ENCODE measurements at regions not wholly inside any gene's neighbourhood (a gene's known extent, or its start where the extent isn't known, plus 50 kb on each side); places are given as distances from the start of the nearest gene placed in this dataset.
"Not testable (repeated sequence)": the region's sequence is repeated elsewhere in the genome, so short reads cannot be mapped to it uniquely, and the experiment has no call there.

DNA sequence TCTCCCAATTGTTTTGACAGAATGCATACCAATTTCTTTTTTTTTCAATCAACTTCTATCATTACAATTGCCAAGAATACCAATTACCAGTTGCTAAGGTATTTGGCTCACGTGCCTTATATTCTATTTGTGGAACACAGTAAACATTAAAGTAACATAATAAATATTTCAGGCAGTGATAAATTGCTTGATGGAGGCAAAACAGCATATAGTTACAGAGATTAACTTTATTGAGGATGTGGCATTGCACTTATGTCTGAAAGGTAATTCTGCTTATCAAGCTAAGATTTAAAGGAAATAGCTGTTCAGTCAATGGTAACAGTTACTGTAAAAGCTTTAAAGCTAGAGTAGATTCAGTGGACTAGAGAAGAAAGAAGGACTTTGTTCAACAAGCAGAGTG is 1107.8 kb downstream of the FSCB start:
- Histone ChIP-seq H3K4me2 (no peak overlapping the region), H3K27ac (no peak overlapping the region), H3K27me3 (ENCODE audit: insufficient read depth, low read depth) (no peaks in the 10 kb centered on the region), H2AFZ (ENCODE audit: low read depth) (no peak overlapping the region), H3K4me1 (ENCODE audit: low read depth, poor library complexity, severe bottlenecking) (no peaks in the 10 kb centered on the region), H3K36me3 (ENCODE audit: insufficient read depth) (no peaks in the 10 kb centered on the region), H3K4me3 (IDR thresholded peaks at IDR 0.05; ENCODE audit: insufficient read depth, low read depth, low read length) (no peak overlapping the region), H3K9ac (no peak overlapping the region), H4K20me1 (ENCODE audit: insufficient read depth) (no peaks in the 10 kb centered on the region), H3K79me2 (ENCODE audit: insufficient read depth, low read depth) (no peaks in the 10 kb centered on the region)
- TF ChIP-seq, protein P1, sequence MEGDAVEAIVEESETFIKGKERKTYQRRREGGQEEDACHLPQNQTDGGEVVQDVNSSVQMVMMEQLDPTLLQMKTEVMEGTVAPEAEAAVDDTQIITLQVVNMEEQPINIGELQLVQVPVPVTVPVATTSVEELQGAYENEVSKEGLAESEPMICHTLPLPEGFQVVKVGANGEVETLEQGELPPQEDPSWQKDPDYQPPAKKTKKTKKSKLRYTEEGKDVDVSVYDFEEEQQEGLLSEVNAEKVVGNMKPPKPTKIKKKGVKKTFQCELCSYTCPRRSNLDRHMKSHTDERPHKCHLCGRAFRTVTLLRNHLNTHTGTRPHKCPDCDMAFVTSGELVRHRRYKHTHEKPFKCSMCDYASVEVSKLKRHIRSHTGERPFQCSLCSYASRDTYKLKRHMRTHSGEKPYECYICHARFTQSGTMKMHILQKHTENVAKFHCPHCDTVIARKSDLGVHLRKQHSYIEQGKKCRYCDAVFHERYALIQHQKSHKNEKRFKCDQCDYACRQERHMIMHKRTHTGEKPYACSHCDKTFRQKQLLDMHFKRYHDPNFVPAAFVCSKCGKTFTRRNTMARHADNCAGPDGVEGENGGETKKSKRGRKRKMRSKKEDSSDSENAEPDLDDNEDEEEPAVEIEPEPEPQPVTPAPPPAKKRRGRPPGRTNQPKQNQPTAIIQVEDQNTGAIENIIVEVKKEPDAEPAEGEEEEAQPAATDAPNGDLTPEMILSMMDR (conservative IDR thresholded peaks at IDR 0.05; ENCODE audit: low read depth, low read length) = no peak

DNA sequence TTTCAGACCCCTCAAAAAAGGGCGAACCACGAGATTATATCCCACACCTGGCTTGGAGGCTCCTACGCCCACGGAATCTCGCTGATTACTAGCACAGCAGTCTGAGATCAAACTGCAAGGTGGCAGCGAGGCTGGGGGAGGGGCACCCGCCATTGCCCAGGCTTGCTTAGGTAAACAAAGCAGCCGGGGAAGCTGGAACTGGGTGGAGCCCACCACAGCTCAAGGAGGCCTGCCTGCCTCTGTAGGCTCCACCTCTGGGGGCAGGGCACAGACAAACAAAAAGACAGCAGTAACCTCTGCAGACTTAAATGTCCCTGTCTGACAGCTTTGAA is 1136.6 kb downstream of the FSCB start:
- H4K20me1 ChIP-seq (ENCODE audit: insufficient read depth); H3K79me2 ChIP-seq (ENCODE audit: insufficient read depth, low read depth); H3K4me1 ChIP-seq (ENCODE audit: low read depth, poor library complexity, severe bottlenecking); H3K9ac ChIP-seq; H2AFZ ChIP-seq (ENCODE audit: low read depth); H3K27ac ChIP-seq; H3K36me3 ChIP-seq (ENCODE audit: insufficient read depth); H3K4me2 ChIP-seq; H3K27me3 ChIP-seq (ENCODE audit: insufficient read depth, low read depth); H3K4me3 ChIP-seq (IDR thresholded peaks at IDR 0.05; ENCODE audit: insufficient read depth, low read depth, low read length): not testable (repeated sequence)

DNA sequence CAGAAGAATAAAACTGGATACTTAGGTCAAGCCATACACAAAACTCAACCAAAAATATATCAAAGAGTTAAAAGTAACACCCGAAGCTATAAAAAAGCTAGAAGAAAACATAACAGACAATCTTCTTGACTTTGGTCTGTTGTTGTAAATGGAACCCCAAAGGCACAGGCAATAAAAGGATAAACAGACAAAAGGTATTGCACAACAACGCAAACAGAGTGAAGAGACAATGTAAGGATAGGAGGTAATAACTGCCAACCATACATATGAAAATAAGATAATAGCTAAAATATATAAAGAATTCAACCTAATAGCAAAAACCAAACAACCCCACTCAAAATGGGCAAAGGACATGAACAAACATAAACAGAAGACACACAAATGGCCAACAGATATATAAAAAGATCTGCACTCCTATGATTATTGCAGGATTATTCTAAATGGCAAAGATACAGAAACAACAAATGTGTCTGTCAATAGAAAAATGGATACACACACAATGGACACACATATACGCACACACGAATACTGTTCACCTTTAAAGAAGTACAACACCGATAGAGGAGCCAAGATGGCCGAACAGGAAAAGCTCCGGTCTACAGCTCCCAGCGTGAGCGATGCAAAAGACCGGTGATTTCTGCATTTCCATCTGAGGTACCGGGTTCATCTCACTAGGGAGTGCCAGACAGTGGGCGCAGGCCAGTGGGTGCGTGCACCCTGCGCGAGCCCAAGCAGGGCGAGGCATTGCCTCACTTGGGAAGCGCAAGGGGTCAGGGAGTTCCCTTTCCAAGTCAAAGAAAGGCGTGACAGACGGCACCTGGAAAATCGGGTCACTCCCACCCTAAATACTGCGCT is 1137.1 kb downstream of the FSCB start:
- Histone ChIP-seq H3K4me2 (no peak overlapping the region), H2AFZ (ENCODE audit: low read depth) (no peak overlapping the region), H3K4me1 (ENCODE audit: low read depth, poor library complexity, severe bottlenecking) (no peaks in the 10 kb centered on the region), H3K27me3 (ENCODE audit: insufficient read depth, low read depth) (no peaks in the 10 kb centered on the region), H3K27ac (no peak overlapping the region), H3K9ac (no peak overlapping the region), H3K36me3 (ENCODE audit: insufficient read depth) (no peaks in the 10 kb centered on the region), H3K4me3 (IDR thresholded peaks at IDR 0.05; ENCODE audit: insufficient read depth, low read depth, low read length) (no peak overlapping the region), H3K79me2 (ENCODE audit: insufficient read depth, low read depth) (no peaks in the 10 kb centered on the region), H4K20me1 (ENCODE audit: insufficient read depth) (no peaks in the 10 kb centered on the region)
- TF ChIP-seq, protein P1 (conservative IDR thresholded peaks at IDR 0.05; ENCODE audit: low read depth, low read length) = no peak

DNA sequence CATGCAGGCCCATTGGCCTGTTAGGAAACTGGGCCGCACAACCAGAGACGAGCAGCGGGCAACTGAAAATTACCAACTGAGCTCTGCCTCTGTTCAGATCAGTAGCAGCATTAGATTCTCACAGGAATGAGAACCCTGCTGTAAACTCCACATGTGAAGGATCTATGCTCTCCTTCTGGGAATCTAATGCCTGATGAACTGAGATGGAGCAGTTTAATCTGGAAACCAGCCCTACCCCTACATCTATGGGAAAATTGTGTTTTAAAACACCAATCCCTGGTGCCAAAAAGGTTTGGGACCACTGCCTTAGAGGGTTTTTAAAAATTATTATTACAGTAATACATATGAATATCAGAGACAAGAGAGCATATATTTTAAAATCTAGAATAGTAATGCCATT is 1144.5 kb downstream of the FSCB start:
- H3K4me3 ChIP-seq (IDR thresholded peaks at IDR 0.05; ENCODE audit: insufficient read depth, low read depth, low read length) = no peak overlapping the region
- H2AFZ ChIP-seq (ENCODE audit: low read depth) = no peak overlapping the region
- no peak overlapping the region for H3K4me2 ChIP-seq

DNA sequence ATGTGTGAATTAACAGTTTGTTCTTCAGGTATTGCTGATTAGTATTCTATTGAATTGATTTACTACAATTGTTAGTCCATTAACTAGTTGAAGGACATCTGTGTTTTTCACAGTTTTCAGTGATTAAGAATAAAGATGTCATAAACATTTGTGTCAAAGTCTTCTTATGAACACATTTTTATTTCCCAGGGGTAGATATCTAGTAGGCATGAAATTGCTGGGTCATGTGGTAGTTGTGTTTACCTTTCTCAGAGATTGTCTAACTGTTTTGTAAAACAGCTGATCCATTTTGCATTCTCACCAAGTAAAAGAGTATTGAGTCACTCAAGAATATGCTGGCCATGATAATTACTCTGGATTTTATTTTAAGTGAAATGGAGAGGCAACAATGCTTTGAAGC is 1145.3 kb downstream of the FSCB start:
- Histone ChIP-seq H3K4me2 (no peak overlapping the region), H2AFZ (ENCODE audit: low read depth) (no peak overlapping the region), H3K27ac (no peak overlapping the region), H3K27me3 (ENCODE audit: insufficient read depth, low read depth) (no peaks in the 10 kb centered on the region), H3K9ac (no peak overlapping the region), H3K79me2 (ENCODE audit: insufficient read depth, low read depth) (no peaks in the 10 kb centered on the region), H4K20me1 (ENCODE audit: insufficient read depth) (no peaks in the 10 kb centered on the region), H3K4me3 (IDR thresholded peaks at IDR 0.05; ENCODE audit: insufficient read depth, low read depth, low read length) (no peak overlapping the region), H3K36me3 (ENCODE audit: insufficient read depth) (no peaks in the 10 kb centered on the region), H3K4me1 (ENCODE audit: low read depth, poor library complexity, severe bottlenecking) (no peaks in the 10 kb centered on the region)
- TF ChIP-seq, protein P1 (conservative IDR thresholded peaks at IDR 0.05; ENCODE audit: low read depth, low read length) = no peak

More for the DNA sequence above, 1144.5 kb downstream of the FSCB start:
- Histone ChIP-seq H3K27ac (no peak overlapping the region), H3K4me1 (ENCODE audit: low read depth, poor library complexity, severe bottlenecking) (no peaks in the 10 kb centered on the region), H3K9ac (no peak overlapping the region), H3K79me2 (ENCODE audit: insufficient read depth, low read depth) (no peaks in the 10 kb centered on the region), H3K27me3 (ENCODE audit: insufficient read depth, low read depth) (no peaks in the 10 kb centered on the region), H3K36me3 (ENCODE audit: insufficient read depth) (no peaks in the 10 kb centered on the region), H4K20me1 (ENCODE audit: insufficient read depth) (no peaks in the 10 kb centered on the region)
- TF ChIP-seq, protein P1 (conservative IDR thresholded peaks at IDR 0.05; ENCODE audit: low read depth, low read length) = no peak

Data from KMS-11 (cell line).